ENCODE measurements at regions not wholly inside any gene's neighbourhood (a gene's known extent, or its start where the extent isn't known, plus 50 kb on each side); places are given as distances from the start of the nearest gene placed in this dataset.

- TF ChIP-seq MLX (CRISPR knock-in tag; IDR thresholded peaks at IDR 0.05), result no peak
- no peak for TF ChIP-seq ZBTB21 (CRISPR knock-in tag; IDR thresholded peaks at IDR 0.05; ENCODE audit: borderline replicate concordance)
- no peak for TF ChIP-seq SMAD3 (CRISPR knock-in tag; IDR thresholded peaks at IDR 0.05; ENCODE audit: borderline replicate concordance)
- TF ChIP-seq EMX1 (CRISPR knock-in tag; IDR thresholded peaks at IDR 0.05), result no peak
- no peak for TF ChIP-seq ATF2 (CRISPR knock-in tag; IDR thresholded peaks at IDR 0.05; ENCODE audit: borderline replicate concordance, low read depth)
- no peak for TF ChIP-seq E2F4 (CRISPR knock-in tag; IDR thresholded peaks at IDR 0.05; ENCODE audit: borderline replicate concordance, low read depth)
These were observed 146.7 kb upstream of the MLN start (continued) for GRCh38 chr6:33950472-33950881.

DNA sequence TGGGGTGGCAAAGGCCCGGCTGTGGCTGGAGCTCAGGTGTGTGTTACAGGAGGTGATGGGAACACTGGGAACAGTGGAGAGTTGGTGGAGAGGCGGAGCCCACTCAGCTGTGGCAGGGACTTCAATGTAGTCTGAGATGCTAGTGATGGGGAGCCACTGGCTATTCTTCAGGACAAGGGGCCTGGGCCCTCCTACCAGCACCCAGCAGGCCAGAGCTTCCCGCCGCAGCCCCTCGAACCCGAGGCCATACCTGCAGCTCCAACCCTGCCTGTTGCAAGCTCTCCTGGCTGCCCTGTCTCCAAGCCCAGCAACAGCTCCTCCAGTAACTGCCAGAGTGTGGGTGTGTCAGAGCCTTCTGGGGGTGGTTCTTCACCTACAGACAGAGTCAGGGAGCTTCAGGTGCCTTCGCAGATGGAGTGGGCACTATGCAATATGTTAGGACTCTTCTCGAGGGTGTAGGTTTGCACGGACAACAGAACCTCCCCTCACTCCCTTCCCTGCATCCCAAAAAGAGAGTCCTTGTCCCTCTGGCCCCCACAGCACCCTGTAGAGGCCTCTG is 146.2 kb upstream of the MLN start:
- POLR2A ChIA-PET, result interaction anchor here (0.5 kb wide), 1 partner anchor 85 kb away, joined by 4 read pairs; no protein-coding TSS in a partner anchor
- CTCF ChIA-PET, result interaction anchor here (0.9 to 2.2 kb wide), 6 partner anchors 9 to 179 kb away, joined by 3 to 27 read pairs (median 6); no protein-coding TSS in a partner anchor
- Mint-ChIP-seq H3K9me3 (no peaks in the 10 kb centered on the region), H3K4me3 (no peak overlapping the region), H3K36me3 (no peaks in the 10 kb centered on the region), H3K4me1 (peaks cover 27% of the 10 kb centered on the region), H3K27me3 (ENCODE audit: low read depth) (peaks cover 16% of the 10 kb centered on the region), H3K27ac (no peak overlapping the region)
- TF ChIP-seq E2F4 (CRISPR knock-in tag; IDR thresholded peaks at IDR 0.05; ENCODE audit: borderline replicate concordance, low read depth), result no peak
- TF ChIP-seq, protein P1, sequence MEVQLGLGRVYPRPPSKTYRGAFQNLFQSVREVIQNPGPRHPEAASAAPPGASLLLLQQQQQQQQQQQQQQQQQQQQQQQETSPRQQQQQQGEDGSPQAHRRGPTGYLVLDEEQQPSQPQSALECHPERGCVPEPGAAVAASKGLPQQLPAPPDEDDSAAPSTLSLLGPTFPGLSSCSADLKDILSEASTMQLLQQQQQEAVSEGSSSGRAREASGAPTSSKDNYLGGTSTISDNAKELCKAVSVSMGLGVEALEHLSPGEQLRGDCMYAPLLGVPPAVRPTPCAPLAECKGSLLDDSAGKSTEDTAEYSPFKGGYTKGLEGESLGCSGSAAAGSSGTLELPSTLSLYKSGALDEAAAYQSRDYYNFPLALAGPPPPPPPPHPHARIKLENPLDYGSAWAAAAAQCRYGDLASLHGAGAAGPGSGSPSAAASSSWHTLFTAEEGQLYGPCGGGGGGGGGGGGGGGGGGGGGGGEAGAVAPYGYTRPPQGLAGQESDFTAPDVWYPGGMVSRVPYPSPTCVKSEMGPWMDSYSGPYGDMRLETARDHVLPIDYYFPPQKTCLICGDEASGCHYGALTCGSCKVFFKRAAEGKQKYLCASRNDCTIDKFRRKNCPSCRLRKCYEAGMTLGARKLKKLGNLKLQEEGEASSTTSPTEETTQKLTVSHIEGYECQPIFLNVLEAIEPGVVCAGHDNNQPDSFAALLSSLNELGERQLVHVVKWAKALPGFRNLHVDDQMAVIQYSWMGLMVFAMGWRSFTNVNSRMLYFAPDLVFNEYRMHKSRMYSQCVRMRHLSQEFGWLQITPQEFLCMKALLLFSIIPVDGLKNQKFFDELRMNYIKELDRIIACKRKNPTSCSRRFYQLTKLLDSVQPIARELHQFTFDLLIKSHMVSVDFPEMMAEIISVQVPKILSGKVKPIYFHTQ (CRISPR knock-in tag; IDR thresholded peaks at IDR 0.05), result no peak
- TF ChIP-seq, protein P2, sequence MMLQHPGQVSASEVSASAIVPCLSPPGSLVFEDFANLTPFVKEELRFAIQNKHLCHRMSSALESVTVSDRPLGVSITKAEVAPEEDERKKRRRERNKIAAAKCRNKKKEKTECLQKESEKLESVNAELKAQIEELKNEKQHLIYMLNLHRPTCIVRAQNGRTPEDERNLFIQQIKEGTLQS (CRISPR knock-in tag; conservative IDR thresholded peaks at IDR 0.05), result no peak
- no peak for TF ChIP-seq KAT7 (CRISPR knock-in tag; IDR thresholded peaks at IDR 0.05; ENCODE audit: borderline replicate concordance)
- TF ChIP-seq, protein P3, sequence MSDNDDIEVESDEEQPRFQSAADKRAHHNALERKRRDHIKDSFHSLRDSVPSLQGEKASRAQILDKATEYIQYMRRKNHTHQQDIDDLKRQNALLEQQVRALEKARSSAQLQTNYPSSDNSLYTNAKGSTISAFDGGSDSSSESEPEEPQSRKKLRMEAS (CRISPR knock-in tag; IDR thresholded peaks at IDR 0.05), result no peak
- DNase-seq (ENCODE audit: low spot score) (no peak), ATAC-seq (no peak)

- Mint-ChIP-seq H3K9me3 (no peaks in the 10 kb centered on the region), H3K27me3 (ENCODE audit: low read depth) (peaks cover 12% of the 10 kb centered on the region), H3K36me3 (no peaks in the 10 kb centered on the region), H3K4me1 (peaks cover 21% of the 10 kb centered on the region), H3K27ac (no peak overlapping the region), H3K4me3 (no peak overlapping the region)
- DNase-seq (ENCODE audit: low spot score), result no peak
- CTCF ChIA-PET, result interaction anchor here (0.9 to 2.2 kb wide), 7 partner anchors 10 to 178 kb away, joined by 3 to 27 read pairs (median 6); no protein-coding TSS in a partner anchor
- no peak for ATAC-seq
- no peak for TF ChIP-seq MYBL2 (CRISPR knock-in tag; IDR thresholded peaks at IDR 0.05)
- no peak for TF ChIP-seq ZBTB21 (CRISPR knock-in tag; IDR thresholded peaks at IDR 0.05; ENCODE audit: borderline replicate concordance)
- no peak for TF ChIP-seq CTCF (IDR thresholded peaks at IDR 0.05)
- TF ChIP-seq ATF6 (CRISPR knock-in tag; IDR thresholded peaks at IDR 0.05), result no peak
- TF ChIP-seq ZNF317 (CRISPR knock-in tag; IDR thresholded peaks at IDR 0.05; ENCODE audit: borderline replicate concordance, low read depth), result no peak
- no peak for TF ChIP-seq TP53 (CRISPR knock-in tag; IDR thresholded peaks at IDR 0.05)
- TF ChIP-seq ELF4 (CRISPR knock-in tag; IDR thresholded peaks at IDR 0.05; ENCODE audit: low read depth), result no peak
- TF ChIP-seq CREB1 (CRISPR knock-in tag; IDR thresholded peaks at IDR 0.05), result no peak
- TF ChIP-seq TCF7 (CRISPR knock-in tag; IDR thresholded peaks at IDR 0.05; ENCODE audit: low read depth), result no peak
- POLR2A ChIA-PET, result interaction anchor here (0.5 to 0.6 kb wide), 2 partner anchors 84 to 648 kb away, joined by 3 to 4 read pairs; no protein-coding TSS in a partner anchor
These were observed 145.3 kb upstream of the MLN start for GRCh38 chr6:33949111-33949510.
